ENCODE measurements at regions not wholly inside any gene's neighbourhood (a gene's known extent, or its start where the extent isn't known, plus 50 kb on each side); places are given as distances from the start of the nearest gene placed in this dataset.

GRCh38 chr3:159764490-159765029 is 224.1 kb upstream of the IL12A start:
- DNase-seq (ENCODE audit: low read depth): no peak

DNA sequence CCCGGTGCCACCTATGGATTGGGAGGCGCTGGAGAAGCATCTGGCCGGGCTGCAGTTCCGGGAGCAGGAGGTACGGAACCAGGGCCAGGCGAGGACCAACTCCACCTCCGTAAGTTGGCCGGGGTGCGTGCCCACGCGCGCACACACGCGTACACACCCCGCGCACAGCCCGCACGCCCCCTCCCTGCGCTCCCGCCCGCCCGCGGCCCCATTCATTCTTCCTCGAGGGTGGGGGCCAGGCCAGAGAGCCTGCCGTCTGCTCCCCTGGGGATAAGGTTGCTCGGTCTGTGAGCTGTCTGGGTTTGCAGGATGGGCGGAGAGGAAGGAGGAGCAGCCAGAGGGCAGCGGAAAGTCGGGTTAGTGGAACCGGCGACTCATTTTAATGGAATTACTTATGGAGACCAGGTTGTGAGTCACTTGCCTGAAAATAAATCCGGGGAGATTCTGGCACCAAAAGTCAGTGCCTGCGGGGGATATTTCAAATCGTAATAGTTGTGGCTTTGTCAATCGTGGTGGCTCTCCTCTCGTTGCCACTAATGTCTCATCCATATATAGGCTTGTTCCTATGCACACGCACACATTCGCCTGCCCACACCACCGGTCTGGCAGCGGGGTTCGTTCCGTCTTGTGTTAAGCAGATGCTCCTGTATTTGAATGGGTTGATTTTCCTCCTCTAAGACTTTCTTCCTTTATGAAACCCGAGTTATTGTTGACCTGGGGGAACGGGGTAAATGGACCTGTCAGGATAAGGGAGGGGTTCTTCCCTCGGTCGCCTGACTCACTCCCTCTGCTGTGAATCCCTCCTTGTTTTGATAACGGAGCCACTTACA is 223.4 kb upstream of the IL12A start:
- DNase-seq (ENCODE audit: low read depth): peak; percentile 96

DNA sequence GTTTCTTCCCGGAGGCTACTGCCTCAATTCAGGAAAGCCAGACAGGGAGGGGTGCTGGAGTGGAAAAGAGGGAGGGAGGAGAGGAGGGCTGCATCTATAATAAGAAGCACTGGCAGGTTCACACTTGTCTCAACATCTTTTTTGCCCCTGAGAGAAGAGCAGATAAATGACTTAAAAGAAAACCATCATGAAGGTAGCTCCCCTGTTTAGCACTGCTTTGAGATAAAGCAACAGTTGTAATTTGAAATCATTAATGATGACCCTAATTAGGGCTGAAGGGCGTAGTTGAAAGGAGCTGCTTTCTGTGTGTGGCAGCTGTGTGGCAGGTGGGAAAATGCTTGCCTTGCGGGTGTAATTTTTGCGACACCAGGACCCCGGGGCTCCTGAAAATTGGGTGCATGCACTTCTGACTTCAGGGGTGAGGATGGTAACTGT is 222.8 kb upstream of the IL12A start:
- no peak for DNase-seq (ENCODE audit: low read depth)

DNA sequence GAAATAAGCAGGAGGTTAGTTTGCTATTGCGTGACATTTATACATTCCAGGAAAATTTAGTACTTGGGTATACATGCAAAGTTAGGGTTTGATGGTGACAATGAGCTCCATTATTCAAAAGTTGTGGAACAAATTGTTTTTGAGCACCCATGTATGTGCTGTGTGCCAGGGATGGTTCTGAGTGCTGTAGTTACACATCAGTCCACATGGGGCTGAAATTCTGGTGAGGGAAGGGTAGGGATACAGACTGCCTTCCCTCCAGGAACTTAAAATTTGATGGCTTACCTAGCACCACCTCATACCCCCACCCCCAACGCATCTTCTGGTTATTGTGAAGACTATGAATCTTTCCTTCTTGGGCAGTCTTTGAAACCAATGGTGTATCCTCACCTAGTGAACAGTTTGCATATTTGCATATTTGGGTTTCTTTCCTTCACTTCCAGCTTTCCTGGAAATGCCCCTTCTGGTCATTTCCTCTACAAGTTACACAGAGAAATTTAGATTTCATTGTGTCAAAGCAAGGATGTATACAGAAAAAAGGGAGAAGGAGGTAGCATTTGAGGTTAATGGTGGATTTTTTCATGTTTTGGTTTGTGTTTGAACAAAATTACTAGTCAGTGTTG is 222.0 kb upstream of the IL12A start:
- DNase-seq (ENCODE audit: low read depth): no peak

DNA sequence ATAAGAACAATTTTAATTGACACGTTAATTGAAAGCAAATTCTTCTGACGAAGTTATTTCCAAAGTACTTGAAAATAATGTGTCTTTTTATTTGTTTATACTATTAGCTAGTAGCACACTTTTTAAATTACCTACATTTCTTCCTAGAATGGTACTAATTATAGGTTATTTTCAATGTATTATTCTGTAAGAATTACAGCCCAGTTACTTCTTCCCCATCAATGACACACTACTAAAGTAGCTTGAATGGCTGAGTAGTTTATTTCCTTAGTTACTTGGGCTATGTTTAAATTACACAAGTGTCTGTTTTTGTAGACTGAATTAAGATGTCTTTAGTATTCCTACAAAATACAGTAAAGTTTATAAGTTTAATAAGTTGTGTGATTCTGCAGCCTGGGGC is 217.6 kb upstream of the IL12A start:
- DNase-seq (ENCODE audit: low read depth): no peak

DNA sequence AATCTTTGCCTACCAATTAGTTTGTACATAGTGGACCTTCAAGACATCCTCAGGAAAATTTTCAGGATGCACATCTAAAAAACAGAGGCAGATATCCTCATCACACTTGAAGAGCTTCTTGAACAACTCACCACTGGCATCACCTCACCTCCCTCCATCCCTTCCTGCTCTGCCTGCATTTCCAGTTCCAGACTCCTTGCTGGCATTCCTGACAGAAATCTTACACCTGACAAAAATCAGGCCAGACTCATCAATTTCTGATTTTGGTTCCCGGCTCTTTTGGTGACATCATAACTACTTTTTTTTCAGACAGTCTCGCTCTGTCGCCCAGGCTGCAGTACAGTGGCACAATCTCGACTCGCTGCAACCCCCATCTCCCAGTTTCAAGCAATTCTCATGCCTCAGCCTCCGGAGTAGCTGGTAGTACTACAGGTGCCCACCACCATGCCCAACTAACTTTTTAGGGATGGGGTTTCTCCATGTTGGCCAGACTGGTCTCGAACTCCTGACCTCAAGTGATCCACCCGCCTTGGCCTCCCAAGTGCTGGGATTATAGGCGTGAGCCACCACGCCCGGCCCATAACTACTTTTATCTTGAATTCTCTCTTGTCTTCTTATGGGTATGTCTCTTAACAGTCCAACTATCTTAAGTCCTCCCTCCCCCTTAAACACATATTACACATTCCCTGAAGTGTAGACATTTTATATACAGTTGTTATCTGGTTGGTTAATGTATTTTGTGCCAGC is 216.6 kb upstream of the IL12A start:
- DNase-seq (ENCODE audit: low read depth): no peak

DNA sequence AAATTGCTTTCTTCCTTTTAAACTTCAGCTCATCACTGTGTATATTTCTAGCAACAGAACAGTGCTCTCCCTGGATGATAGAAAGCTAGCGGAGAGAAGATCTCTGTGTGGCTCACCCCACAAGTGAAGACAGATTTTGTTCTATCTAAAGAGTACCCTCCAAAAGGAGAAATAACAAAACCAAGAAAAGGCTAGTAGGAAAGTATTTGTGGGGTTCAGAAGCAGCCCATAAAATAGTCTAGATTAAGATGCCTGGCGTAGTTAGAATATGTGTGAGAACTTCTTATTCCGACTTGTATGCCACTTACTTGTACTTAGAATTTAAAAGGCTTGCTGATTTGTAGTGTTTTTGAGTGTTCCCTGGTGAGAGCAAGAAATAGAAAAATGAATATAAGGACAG is 214.9 kb upstream of the IL12A start:
- no peak for DNase-seq (ENCODE audit: low read depth)

GRCh38 chr3:159775372-159775961 is 213.2 kb upstream of the IL12A start:
- no peak for DNase-seq (ENCODE audit: low read depth)

- no peak for DNase-seq (ENCODE audit: low read depth)
Observed at GRCh38 chr3:159776779-159777178, 211.9 kb upstream of the IL12A start.

- DNase-seq (ENCODE audit: low read depth): no peak
Observed at GRCh38 chr3:159779883-159780282, 208.8 kb upstream of the IL12A start.

- no peak for DNase-seq (ENCODE audit: low read depth)
Observed at GRCh38 chr3:159781867-159782266, 206.8 kb upstream of the IL12A start.

- no peak for DNase-seq (ENCODE audit: low read depth)
Observed at GRCh38 chr3:159782724-159783421, 205.8 kb upstream of the IL12A start.

- no peak for DNase-seq (ENCODE audit: low read depth)
Observed at GRCh38 chr3:159783780-159784742, 204.6 kb upstream of the IL12A start.

DNA sequence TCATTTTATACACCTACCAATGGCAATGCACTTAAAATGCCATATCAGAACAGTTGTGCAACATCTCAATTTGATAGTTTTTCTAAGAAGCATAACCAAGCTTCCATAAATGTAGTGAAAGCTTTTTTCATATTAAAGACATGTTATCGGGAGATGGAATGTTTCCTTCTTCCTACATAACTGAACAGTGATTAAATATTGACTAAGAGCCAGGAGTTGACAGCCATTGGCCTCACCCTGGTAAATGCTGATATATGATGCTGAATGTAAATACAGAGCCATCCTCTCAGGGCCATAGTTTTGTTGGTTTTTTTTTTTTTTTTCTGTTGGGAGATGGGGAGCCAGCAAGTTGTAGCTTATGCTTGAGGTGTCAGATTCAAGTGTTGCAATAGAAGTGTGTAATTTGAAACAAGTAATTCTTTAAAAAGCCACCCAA is 203.3 kb upstream of the IL12A start:
- DNase-seq (ENCODE audit: low read depth): no peak

DNA sequence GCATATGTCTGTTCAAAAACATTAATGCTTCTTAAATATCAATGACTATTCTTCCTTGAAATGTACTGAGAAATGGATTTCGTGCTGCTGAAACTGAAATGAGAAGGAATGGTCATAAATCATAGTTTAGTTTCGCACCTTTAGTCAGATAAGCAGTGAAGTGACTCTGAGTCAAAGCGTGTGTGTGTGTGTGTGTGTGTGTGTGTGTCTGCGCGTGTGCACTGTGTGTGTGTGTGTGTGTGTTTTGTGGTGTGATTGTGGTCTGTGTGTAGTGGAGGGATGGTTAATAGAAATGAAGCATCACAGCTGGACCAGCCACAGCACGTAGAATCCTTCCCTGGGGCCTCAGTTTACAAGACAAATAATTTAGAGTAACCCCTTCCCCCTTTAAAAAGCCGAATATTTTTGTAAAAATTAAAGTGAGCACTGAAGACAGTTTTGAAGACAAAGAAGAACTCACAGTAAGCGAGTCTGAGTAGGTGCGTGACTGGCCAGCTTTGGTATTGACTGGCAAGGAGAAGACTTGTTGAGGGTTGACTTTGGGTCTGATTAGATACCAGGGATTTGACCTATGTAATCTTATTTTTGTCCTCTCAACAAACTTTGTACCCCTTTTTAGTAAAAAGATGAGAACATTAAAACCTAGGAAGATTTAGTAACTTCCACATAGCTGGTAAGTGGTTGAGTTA is 202.0 kb upstream of the IL12A start:
- DNase-seq (ENCODE audit: low read depth): no peak

DNA sequence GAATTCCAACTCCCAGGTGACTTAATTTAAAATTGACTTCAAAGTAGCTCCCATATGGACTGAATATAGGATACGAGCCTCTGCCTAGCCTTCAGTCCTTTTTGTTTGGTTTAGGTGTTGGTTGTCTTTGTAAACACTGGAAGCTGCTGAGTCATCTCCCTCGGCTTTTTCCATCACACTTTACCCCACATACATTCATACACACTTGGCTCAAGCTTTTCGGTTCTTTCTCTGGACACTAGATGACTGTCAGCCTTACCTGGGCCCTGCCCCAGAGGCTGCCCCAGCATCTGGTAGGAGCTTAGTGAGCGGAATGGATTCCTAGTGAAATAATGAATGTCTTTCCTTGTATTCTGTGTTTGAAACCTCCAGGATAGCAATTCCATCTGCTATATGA is 201.5 kb upstream of the IL12A start:
- DNase-seq (ENCODE audit: low read depth): no peak

DNA sequence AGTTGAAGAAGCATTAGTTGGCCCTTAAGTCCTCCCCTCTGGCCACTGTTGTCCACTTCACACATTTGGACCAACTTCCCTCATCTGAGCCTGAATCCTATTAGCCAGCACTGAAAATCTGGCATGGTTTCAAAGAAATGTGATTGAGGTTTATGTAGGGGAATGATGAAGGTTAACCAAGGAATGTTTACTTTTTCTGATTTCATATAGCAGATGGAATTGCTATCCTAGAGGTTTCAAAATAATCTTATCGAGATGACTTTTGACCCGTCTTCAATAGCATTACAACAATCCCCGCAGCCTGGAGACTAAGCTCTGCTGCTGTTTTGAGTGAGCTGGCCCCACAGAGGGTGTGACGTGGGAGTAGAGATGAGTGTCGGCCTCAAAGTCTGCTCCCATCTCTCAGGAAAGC is 200.8 kb upstream of the IL12A start:
- peak; percentile 87 for DNase-seq (ENCODE audit: low read depth)

- DNase-seq (ENCODE audit: low read depth): no peak
Observed at GRCh38 chr3:159788291-159788690, 200.3 kb upstream of the IL12A start.

- no peak for DNase-seq (ENCODE audit: low read depth)
Observed at GRCh38 chr3:159789017-159789416, 199.6 kb upstream of the IL12A start.

Data from non-pigmented ciliary epithelial cell (primary cell).